ENCODE measurements at regions not wholly inside any gene's neighbourhood (a gene's known extent, or its start where the extent isn't known, plus 50 kb on each side); places are given as distances from the start of the nearest gene placed in this dataset.
"Not testable (repeated sequence)": the region's sequence is repeated elsewhere in the genome, so short reads cannot be mapped to it uniquely, and the experiment has no call there.

GRCh38 chr12:114821570-114821969 is 137.6 kb upstream of the TBX3 start:
- ATAC-seq = no peak
- no peaks in the 10 kb centered on the region for H3K27me3 Mint-ChIP-seq (ENCODE audit: low read depth)
- H3K9me3 Mint-ChIP-seq (ENCODE audit: insufficient read depth) = no peaks in the 10 kb centered on the region
- H3K4me3 Mint-ChIP-seq = no peak overlapping the region
- ChIA-PET POLR2A (no interaction called here), CTCF (no interaction called here)
- no peak overlapping the region for H3K27ac Mint-ChIP-seq
- DNase-seq = no peak
- H3K4me1 Mint-ChIP-seq (ENCODE audit: low read depth) = no peaks in the 10 kb centered on the region
- H3K36me3 Mint-ChIP-seq (ENCODE audit: low read depth) = no peaks in the 10 kb centered on the region

GRCh38 chr12:114820796-114821195 is 136.8 kb upstream of the TBX3 start:
- no peaks in the 10 kb centered on the region for H3K36me3 Mint-ChIP-seq (ENCODE audit: low read depth)
- ChIA-PET CTCF (no interaction called here), POLR2A (no interaction called here)
- DNase-seq (no peak), ATAC-seq (no peak)
- no peaks in the 10 kb centered on the region for H3K4me1 Mint-ChIP-seq (ENCODE audit: low read depth)
- H3K4me3 Mint-ChIP-seq = no peak overlapping the region
- no peak overlapping the region for H3K27ac Mint-ChIP-seq
- H3K9me3 Mint-ChIP-seq (ENCODE audit: insufficient read depth) = no peaks in the 10 kb centered on the region
- H3K27me3 Mint-ChIP-seq (ENCODE audit: low read depth) = no peaks in the 10 kb centered on the region

- ChIA-PET CTCF (no interaction called here), POLR2A (no interaction called here)
- H3K27me3 Mint-ChIP-seq (ENCODE audit: low read depth) = no peaks in the 10 kb centered on the region
- H3K27ac Mint-ChIP-seq = no peak overlapping the region
- ATAC-seq (no peak), DNase-seq (no peak)
- no peaks in the 10 kb centered on the region for H3K4me1 Mint-ChIP-seq (ENCODE audit: low read depth)
- H3K9me3 Mint-ChIP-seq (ENCODE audit: insufficient read depth) = no peaks in the 10 kb centered on the region
- H3K36me3 Mint-ChIP-seq (ENCODE audit: low read depth) = no peaks in the 10 kb centered on the region
- H3K4me3 Mint-ChIP-seq = no peak overlapping the region
Measured at GRCh38 chr12:114817571-114818425, 133.8 kb upstream of the TBX3 start.

DNA sequence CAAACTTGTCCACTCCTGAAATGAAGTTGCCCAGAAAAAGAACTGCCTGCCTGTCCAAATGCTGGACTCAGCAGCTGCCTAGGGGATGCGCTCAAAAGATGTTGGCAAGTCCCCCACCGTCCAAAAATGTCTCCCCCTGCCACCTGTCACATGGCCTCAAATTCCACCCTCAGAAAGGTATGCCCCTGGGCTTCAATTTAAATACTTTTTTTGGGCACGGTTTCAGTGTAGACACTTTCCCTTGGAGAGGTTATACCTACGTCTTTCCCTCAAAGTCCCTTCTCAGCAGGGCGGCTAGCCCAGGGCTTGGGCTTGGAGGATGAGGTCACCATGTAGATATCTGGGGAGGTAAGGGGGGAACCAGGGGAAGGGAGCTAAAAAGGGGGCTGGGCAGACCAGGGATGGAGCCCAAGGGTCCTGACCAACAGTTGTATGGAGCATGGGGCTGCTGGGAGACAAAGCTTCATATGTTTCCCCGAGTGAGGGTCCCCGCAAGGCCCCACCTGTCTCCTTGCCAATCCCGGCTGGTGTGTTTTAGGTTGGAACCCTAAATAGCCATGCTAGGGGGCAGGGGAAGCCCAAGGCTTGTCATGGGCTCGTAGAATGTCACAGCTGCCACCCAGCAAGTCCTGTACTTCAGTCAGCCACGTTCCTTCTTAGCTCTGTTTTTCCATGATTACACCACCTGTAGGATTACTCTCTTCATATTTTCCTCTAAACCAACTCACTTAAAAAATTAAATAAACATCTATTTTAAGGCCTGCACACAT is 131.2 kb upstream of the TBX3 start:
- DNase-seq (no peak), ATAC-seq (no peak)
- Mint-ChIP-seq H3K27ac (no peak overlapping the region), H3K27me3 (ENCODE audit: low read depth) (no peaks in the 10 kb centered on the region), H3K4me3 (no peak overlapping the region), H3K36me3 (ENCODE audit: low read depth) (no peaks in the 10 kb centered on the region), H3K4me1 (ENCODE audit: low read depth) (no peaks in the 10 kb centered on the region), H3K9me3 (ENCODE audit: insufficient read depth) (no peaks in the 10 kb centered on the region)
- ChIA-PET CTCF (no interaction called here), POLR2A (no interaction called here)

DNA sequence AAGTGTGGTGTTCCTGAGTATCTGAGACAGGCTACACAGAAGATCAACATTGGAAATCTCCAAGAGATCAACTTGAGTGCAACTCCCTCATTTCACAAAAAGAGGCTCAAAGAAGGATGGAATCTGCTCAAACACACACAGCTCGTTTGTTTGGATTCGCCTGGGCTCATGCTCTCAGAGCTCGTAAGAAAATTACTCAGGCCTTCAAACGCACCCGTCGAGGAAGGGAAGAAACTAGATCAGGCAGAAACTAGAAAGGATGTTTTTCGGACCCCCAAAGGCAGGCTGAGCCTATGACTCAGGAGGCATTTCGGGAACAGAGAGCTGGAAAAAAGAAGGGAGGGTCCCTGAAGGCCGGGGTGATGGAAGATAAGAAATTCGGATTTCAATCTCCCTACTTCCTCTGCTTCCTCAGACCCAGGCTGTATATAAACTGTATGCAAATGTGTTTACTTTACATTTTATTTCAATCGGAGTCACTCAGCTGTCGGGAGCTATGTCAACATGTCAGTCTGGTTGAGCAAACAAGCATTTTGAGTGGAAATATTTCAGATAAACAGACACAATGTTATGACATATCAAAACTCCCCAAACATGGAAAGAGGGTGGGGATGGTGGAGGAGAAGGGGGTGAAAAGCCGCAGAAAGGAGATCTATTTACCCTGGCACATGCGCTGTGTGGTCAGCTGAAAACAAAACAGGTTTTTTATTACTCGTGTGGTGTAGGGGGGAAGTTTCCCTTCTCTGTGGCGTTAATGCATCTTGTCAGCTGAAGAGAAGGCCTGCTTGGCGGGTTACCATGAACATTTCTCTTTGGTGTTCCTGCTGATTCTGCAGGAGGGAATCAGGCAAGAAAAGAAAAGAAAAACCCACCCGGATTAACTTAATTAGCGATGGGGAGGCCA is 129.1 kb upstream of the TBX3 start:
- H3K27me3 Mint-ChIP-seq (ENCODE audit: low read depth) = no peaks in the 10 kb centered on the region
- DNase-seq (no peak), ATAC-seq (no peak)
- H3K36me3 Mint-ChIP-seq (ENCODE audit: low read depth) = peaks cover 1% of the 10 kb centered on the region
- H3K4me3 Mint-ChIP-seq = no peak overlapping the region
- H3K27ac Mint-ChIP-seq = no peak overlapping the region
- H3K9me3 Mint-ChIP-seq (ENCODE audit: insufficient read depth) = no peaks in the 10 kb centered on the region
- ChIA-PET CTCF (no interaction called here), POLR2A (no interaction called here)
- no peaks in the 10 kb centered on the region for H3K4me1 Mint-ChIP-seq (ENCODE audit: low read depth)

DNA sequence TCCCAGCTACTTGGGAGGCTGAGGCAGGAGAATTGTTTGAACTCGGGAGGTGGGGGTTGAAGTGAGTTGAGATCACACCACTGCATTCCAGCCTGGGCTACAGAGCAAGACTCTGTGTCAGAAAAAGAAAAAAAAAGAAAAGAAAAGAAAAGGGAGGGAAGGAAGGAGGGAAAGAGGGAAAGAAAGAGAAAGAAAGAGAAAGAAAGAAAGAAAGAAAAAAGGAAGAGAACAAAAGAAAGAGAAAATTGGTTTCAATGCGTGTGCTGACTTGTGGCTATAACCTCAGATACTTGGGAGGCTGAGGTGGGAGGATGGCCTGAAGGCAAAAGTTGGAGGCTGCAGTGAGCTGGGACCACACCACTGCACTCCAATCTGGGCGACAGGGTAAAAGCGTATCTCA is 128.4 kb upstream of the TBX3 start:
- H3K9me3 Mint-ChIP-seq (ENCODE audit: insufficient read depth) = no peaks in the 10 kb centered on the region
- H3K4me1 Mint-ChIP-seq (ENCODE audit: low read depth) = no peaks in the 10 kb centered on the region
- CTCF ChIA-PET = no interaction called here
- H3K27ac Mint-ChIP-seq = no peak overlapping the region
- H3K4me3 Mint-ChIP-seq = no peak overlapping the region
- no peak for ATAC-seq
- no peak for DNase-seq
- POLR2A ChIA-PET = no interaction called here
- H3K27me3 Mint-ChIP-seq (ENCODE audit: low read depth) = no peaks in the 10 kb centered on the region
- peaks cover 1% of the 10 kb centered on the region for H3K36me3 Mint-ChIP-seq (ENCODE audit: low read depth)

DNA sequence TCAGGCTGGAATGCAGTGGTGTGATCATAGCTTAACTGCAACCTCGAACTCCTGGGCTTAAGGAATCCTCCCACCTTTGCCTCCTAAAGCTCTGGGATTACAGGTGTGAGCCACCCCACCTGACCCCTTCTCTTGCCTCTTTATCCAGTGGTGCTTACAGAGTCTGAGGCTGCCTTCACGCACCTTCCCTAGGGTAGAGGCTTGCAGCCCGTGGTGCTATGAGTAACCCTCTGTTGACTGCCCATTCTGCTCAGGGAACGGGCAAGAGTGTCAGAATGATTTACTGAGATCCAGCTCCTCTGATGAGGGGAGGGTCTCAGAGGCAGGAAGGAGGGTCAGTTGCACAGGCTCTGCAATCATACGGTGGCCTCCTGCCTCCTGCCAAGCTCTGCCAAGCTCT is 125.1 kb upstream of the TBX3 start:
- DNase-seq (no peak), ATAC-seq (no peak)
- Mint-ChIP-seq H3K9me3 (ENCODE audit: insufficient read depth) (no peaks in the 10 kb centered on the region), H3K4me3 (no peak overlapping the region), H3K36me3 (ENCODE audit: low read depth) (peaks cover 1% of the 10 kb centered on the region), H3K27ac (no peak overlapping the region), H3K4me1 (ENCODE audit: low read depth) (no peaks in the 10 kb centered on the region), H3K27me3 (ENCODE audit: low read depth) (no peaks in the 10 kb centered on the region)
- ChIA-PET POLR2A (no interaction called here), CTCF (no interaction called here)

GRCh38 chr12:114801381-114801780 is 117.4 kb upstream of the TBX3 start:
- CTCF ChIA-PET; H3K27ac Mint-ChIP-seq; H3K27me3 Mint-ChIP-seq (ENCODE audit: low read depth); ATAC-seq; H3K4me3 Mint-ChIP-seq; H3K36me3 Mint-ChIP-seq (ENCODE audit: low read depth); DNase-seq; H3K4me1 Mint-ChIP-seq (ENCODE audit: low read depth); H3K9me3 Mint-ChIP-seq (ENCODE audit: insufficient read depth); POLR2A ChIA-PET: not testable (repeated sequence)

DNA sequence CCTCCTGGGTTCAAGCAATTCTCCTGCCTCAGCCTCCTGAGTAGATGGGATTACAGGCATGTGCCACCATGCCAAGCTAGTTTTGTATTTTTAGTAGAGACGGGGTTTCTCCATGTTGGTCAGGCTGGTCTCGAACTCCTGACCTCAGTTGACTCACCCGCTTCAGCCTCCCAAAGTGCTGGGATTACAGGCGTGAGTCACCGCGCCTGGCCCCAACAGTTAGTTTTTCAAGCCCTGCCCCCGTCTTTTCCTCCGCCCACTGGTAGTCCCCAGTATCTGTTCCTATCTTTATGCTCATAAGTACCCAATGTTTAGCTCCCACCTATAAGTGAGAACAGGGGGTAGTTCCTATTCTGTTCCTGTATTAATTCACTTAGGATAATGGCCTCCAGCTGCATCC is 116.6 kb upstream of the TBX3 start:
- H3K36me3 Mint-ChIP-seq (ENCODE audit: low read depth); CTCF ChIA-PET; H3K4me3 Mint-ChIP-seq: not testable (repeated sequence)

GRCh38 chr12:114799574-114800487 is 115.9 kb upstream of the TBX3 start:
- H3K4me3 Mint-ChIP-seq = no peak overlapping the region
- ATAC-seq (no peak), DNase-seq (no peak)
- ChIA-PET CTCF (no interaction called here), POLR2A (no interaction called here)
- no peaks in the 10 kb centered on the region for H3K27me3 Mint-ChIP-seq (ENCODE audit: low read depth)
- no peaks in the 10 kb centered on the region for H3K9me3 Mint-ChIP-seq (ENCODE audit: insufficient read depth)
- H3K27ac Mint-ChIP-seq = no peak overlapping the region
- no peaks in the 10 kb centered on the region for H3K36me3 Mint-ChIP-seq (ENCODE audit: low read depth)
- no peaks in the 10 kb centered on the region for H3K4me1 Mint-ChIP-seq (ENCODE audit: low read depth)

More for the DNA sequence above, 116.6 kb upstream of the TBX3 start:
- H3K4me1 Mint-ChIP-seq (ENCODE audit: low read depth); ATAC-seq; H3K27ac Mint-ChIP-seq; H3K27me3 Mint-ChIP-seq (ENCODE audit: low read depth); DNase-seq; H3K9me3 Mint-ChIP-seq (ENCODE audit: insufficient read depth); POLR2A ChIA-PET: not testable (repeated sequence)

DNA sequence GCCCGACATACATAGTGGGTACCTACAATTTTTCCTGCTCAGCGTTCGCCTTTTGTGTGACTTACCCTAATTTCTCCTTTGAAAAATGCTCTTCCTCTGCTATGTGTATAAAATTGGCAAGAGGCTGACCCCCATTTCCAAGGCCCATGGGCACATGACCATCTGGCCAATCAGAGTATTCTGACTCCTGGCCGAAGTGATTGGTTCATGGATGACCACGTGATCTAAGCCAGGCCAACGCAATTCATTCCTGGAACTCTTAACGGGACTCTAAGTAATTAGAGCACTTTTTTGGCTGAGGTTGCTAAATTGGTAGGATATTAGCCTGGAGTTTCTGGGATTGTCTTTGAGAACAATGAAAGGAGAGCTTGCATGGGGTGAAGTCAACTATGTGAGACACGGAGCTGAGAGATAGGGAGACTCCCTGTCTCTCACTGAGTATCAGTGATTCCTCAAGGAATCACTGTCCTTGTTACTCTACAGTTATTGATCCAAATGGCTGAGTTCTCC is 110.1 kb upstream of the TBX3 start:
- H3K27ac Mint-ChIP-seq = no peak overlapping the region
- H3K4me1 Mint-ChIP-seq (ENCODE audit: low read depth) = no peaks in the 10 kb centered on the region
- H3K36me3 Mint-ChIP-seq (ENCODE audit: low read depth) = no peaks in the 10 kb centered on the region
- no peak for DNase-seq
- H3K9me3 Mint-ChIP-seq (ENCODE audit: insufficient read depth) = no peaks in the 10 kb centered on the region
- H3K27me3 Mint-ChIP-seq (ENCODE audit: low read depth) = no peaks in the 10 kb centered on the region
- ChIA-PET POLR2A (no interaction called here), CTCF (no interaction called here)
- no peak overlapping the region for H3K4me3 Mint-ChIP-seq
- ATAC-seq = no peak
